ENCODE measurements at regions not wholly inside any gene's neighbourhood (a gene's known extent, or its start where the extent isn't known, plus 50 kb on each side); places are given as distances from the start of the nearest gene placed in this dataset.

- no peak for TF ChIP-seq EP300 (IDR thresholded peaks at IDR 0.05)
- no peak for TF ChIP-seq CTCF (IDR thresholded peaks at IDR 0.05)
- no peak for TF ChIP-seq POLR2A (IDR thresholded peaks at IDR 0.05)
Observed at GRCh38 chr4:138952411-138952810, 63.2 kb upstream of the NOCT start.
